HG03066 (cell line): ENCODE measurements at regions not wholly inside any gene's neighbourhood (a gene's known extent, or its start where the extent isn't known, plus 50 kb on each side); places are given as distances from the start of the nearest gene placed in this dataset.
"Not testable (repeated sequence)": the region's sequence is repeated elsewhere in the genome, so short reads cannot be mapped to it uniquely, and the experiment has no call there.

Experiments used
- ATAC-seq: cut with Tn5 transposase; IDR thresholded peaks from one replicate; pipeline ENCODE4 v1.9.1; 2021; ENCODE audit warnings: low read depth; ENCODE audit not compliant: unreplicated experiment

- ATAC-seq, result no peak
Observed at GRCh38 chr5:159493696-159494095, 163.4 kb upstream of the IL12B start.

- ATAC-seq, result no peak
Observed at GRCh38 chr5:159496773-159497172, 166.5 kb upstream of the IL12B start.

- ATAC-seq, result no peak
Observed at GRCh38 chr5:159497221-159497620, 166.9 kb upstream of the IL12B start.

- no peak for ATAC-seq
Observed at GRCh38 chr5:159498630-159499029, 168.3 kb upstream of the IL12B start.

- not testable (repeated sequence) for ATAC-seq
Observed at GRCh38 chr5:159502116-159502515, 171.8 kb upstream of the IL12B start.

- ATAC-seq, result no peak
Observed at GRCh38 chr5:159503236-159503635, 172.9 kb upstream of the IL12B start.

GRCh38 chr5:159504106-159504856, 174.0 kb upstream of the IL12B start:
- ATAC-seq, result no peak

GRCh38 chr5:159504857-159505304, 174.6 kb upstream of the IL12B start:
- no peak for ATAC-seq

- ATAC-seq, result no peak
Observed at GRCh38 chr5:159507055-159507454, 176.8 kb upstream of the IL12B start.

- no peak for ATAC-seq
Observed at GRCh38 chr5:159507661-159508060, 177.4 kb upstream of the IL12B start.

- no peak for ATAC-seq
Observed at GRCh38 chr5:159508344-159508743, 178.1 kb upstream of the IL12B start.

GRCh38 chr5:159509002-159509660, 178.8 kb upstream of the IL12B start:
- no peak for ATAC-seq

GRCh38 chr5:159510282-159510681, 180.0 kb upstream of the IL12B start:
- no peak for ATAC-seq

- ATAC-seq, result no peak
Observed at GRCh38 chr5:159511570-159511969, 181.3 kb upstream of the IL12B start.

- ATAC-seq, result no peak
Observed at GRCh38 chr5:159512064-159512463, 181.8 kb upstream of the IL12B start.

- ATAC-seq, result no peak
Observed at GRCh38 chr5:159514229-159514810, 184.0 kb upstream of the IL12B start.

- ATAC-seq, result no peak
Observed at GRCh38 chr5:159515197-159515596, 184.9 kb upstream of the IL12B start.

- ATAC-seq, result peak; percentile 98
Observed at GRCh38 chr5:159515909-159516415, 185.7 kb upstream of the IL12B start.

GRCh38 chr5:159518371-159518770, 188.1 kb upstream of the IL12B start:
- no peak for ATAC-seq

- no peak for ATAC-seq
Observed at GRCh38 chr5:159519365-159519764, 189.1 kb upstream of the IL12B start.

- no peak for ATAC-seq
Observed at GRCh38 chr5:159522841-159523240, 192.6 kb upstream of the IL12B start.
